ENCODE measurements at regions not wholly inside any gene's neighbourhood (a gene's known extent, or its start where the extent isn't known, plus 50 kb on each side); places are given as distances from the start of the nearest gene placed in this dataset.
"Not testable (repeated sequence)": the region's sequence is repeated elsewhere in the genome, so short reads cannot be mapped to it uniquely, and the experiment has no call there.

GRCh38 chr5:44756097-44756496, 52.6 kb upstream of the MRPS30 start:
- H3K36me3 Mint-ChIP-seq (ENCODE audit: low read depth); H3K27ac Mint-ChIP-seq; H3K27me3 Mint-ChIP-seq; H3K9me3 Mint-ChIP-seq; H3K4me3 Mint-ChIP-seq; CTCF ChIA-PET; ATAC-seq; H3K4me1 Mint-ChIP-seq (ENCODE audit: low read depth); POLR2A ChIA-PET; intact Hi-C loops (cut with micrococcal nuclease); DNase-seq: not testable (repeated sequence)

GRCh38 chr5:44747396-44747795, 61.4 kb upstream of the MRPS30 start:
- CTCF ChIA-PET: no interaction called here
- Mint-ChIP-seq H3K27me3 (no peaks in the 10 kb centered on the region), H3K4me1 (ENCODE audit: low read depth) (no peaks in the 10 kb centered on the region), H3K27ac (no peak overlapping the region), H3K9me3 (no peaks in the 10 kb centered on the region), H3K4me3 (no peak overlapping the region), H3K36me3 (ENCODE audit: low read depth) (no peaks in the 10 kb centered on the region)
- ATAC-seq: no peak
- POLR2A ChIA-PET: no interaction called here
- no peak for TF ChIP-seq CTCF (IDR thresholded peaks at IDR 0.05)
- no peak for DNase-seq
- intact Hi-C loops (cut with micrococcal nuclease): no loop called here

GRCh38 chr5:44740660-44741059, 68.1 kb upstream of the MRPS30 start:
- ATAC-seq (no peak), DNase-seq (no peak)
- Mint-ChIP-seq H3K27me3 (no peaks in the 10 kb centered on the region), H3K4me3 (no peak overlapping the region), H3K4me1 (ENCODE audit: low read depth) (no peaks in the 10 kb centered on the region), H3K36me3 (ENCODE audit: low read depth) (no peaks in the 10 kb centered on the region), H3K9me3 (no peaks in the 10 kb centered on the region), H3K27ac (no peak overlapping the region)
- CTCF ChIA-PET: no interaction called here
- POLR2A ChIA-PET: no interaction called here
- no peak for TF ChIP-seq CTCF (IDR thresholded peaks at IDR 0.05)
- intact Hi-C loops (cut with micrococcal nuclease): no loop called here

- TF ChIP-seq CTCF (IDR thresholded peaks at IDR 0.05): no peak
- no peak for ATAC-seq
- no peaks in the 10 kb centered on the region for H3K4me1 Mint-ChIP-seq (ENCODE audit: low read depth)
- H3K36me3 Mint-ChIP-seq (ENCODE audit: low read depth): no peaks in the 10 kb centered on the region
- DNase-seq: no peak
- H3K27ac Mint-ChIP-seq: no peak overlapping the region
- no peaks in the 10 kb centered on the region for H3K27me3 Mint-ChIP-seq
- intact Hi-C loops (cut with micrococcal nuclease): no loop called here
- POLR2A ChIA-PET: no interaction called here
- H3K9me3 Mint-ChIP-seq: peaks cover 2% of the 10 kb centered on the region
- CTCF ChIA-PET: no interaction called here
- H3K4me3 Mint-ChIP-seq: no peak overlapping the region
These were observed 79.2 kb upstream of the MRPS30 start for GRCh38 chr5:44729536-44729935.

- CTCF ChIA-PET: no interaction called here
- DNase-seq (no peak), ATAC-seq (no peak)
- intact Hi-C loops (cut with micrococcal nuclease): no loop called here
- H3K9me3 Mint-ChIP-seq: no peaks in the 10 kb centered on the region
- no peaks in the 10 kb centered on the region for H3K27me3 Mint-ChIP-seq
- H3K36me3 Mint-ChIP-seq (ENCODE audit: low read depth): no peaks in the 10 kb centered on the region
- H3K27ac Mint-ChIP-seq: no peak overlapping the region
- no peak overlapping the region for H3K4me3 Mint-ChIP-seq
- TF ChIP-seq CTCF (IDR thresholded peaks at IDR 0.05): no peak
- H3K4me1 Mint-ChIP-seq (ENCODE audit: low read depth): no peaks in the 10 kb centered on the region
- POLR2A ChIA-PET: no interaction called here
These were observed 81.6 kb upstream of the MRPS30 start for GRCh38 chr5:44727100-44727499.

- no peaks in the 10 kb centered on the region for H3K4me1 Mint-ChIP-seq (ENCODE audit: low read depth)
- H3K4me3 Mint-ChIP-seq: no peak overlapping the region
- ATAC-seq (no peak), DNase-seq (no peak)
- POLR2A ChIA-PET: no interaction called here
- H3K36me3 Mint-ChIP-seq (ENCODE audit: low read depth): no peaks in the 10 kb centered on the region
- H3K27me3 Mint-ChIP-seq: no peaks in the 10 kb centered on the region
- H3K27ac Mint-ChIP-seq: no peak overlapping the region
- H3K9me3 Mint-ChIP-seq: no peaks in the 10 kb centered on the region
- CTCF ChIA-PET: no interaction called here
- intact Hi-C loops (cut with micrococcal nuclease): no loop called here
- TF ChIP-seq CTCF (IDR thresholded peaks at IDR 0.05): no peak
These were observed 88.9 kb upstream of the MRPS30 start for GRCh38 chr5:44719856-44720255.
